Medulla oblongata (tissue), 1 donor: ENCODE measurements at regions not wholly inside any gene's neighbourhood (a gene's known extent, or its start where the extent isn't known, plus 50 kb on each side); places are given as distances from the start of the nearest gene placed in this dataset.

Experiments
- DNase-seq: peaks from one replicate; pipeline ENCODE4 v3.0.0-alpha.2; 2015; ENCODE audit errors: extremely low spot score

DNA sequence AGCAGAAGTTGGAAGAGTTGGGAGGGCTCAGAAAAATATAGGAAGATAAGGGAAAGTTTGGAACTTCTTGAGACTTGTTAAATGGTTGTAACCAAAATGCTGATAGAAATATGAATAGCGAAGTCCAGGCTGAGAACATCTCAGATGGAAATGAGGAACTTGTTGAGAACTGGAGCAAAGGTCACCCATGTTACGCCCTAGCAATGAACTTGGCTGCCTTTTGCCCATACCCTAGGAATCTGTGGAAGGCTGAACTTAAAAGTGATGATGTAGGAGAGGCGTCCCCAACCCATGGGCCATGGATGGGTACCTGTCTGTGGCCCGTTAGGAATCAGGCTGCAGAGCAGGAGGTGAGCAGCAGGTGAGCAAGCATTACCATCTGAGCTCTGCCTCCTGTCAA lies 347.8 kb downstream of the ARL4A start:
- no peak for DNase-seq

DNA sequence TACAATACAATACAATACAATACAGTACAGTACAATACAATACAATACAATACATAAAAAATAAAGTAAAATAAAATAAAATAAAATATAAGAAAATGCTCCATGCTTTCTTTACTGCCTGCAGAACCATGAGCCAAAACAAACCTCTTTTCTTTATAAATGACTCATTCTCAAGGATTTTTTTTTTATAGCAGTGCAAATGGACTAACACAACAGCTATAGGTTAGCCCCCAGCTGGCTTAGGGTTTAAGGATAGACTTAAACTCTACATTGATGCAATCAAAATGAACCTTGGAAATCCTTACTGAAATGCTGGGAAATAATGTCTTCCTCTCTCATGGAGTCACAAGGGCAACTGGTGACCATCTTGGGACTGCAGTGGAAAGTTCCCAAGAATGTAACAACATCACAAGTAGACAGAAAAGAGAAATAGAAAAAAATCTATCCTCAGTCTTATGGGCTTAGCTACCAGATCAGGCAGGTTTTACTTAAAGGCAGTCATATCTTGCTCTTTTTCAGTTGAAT lies 348.9 kb downstream of the ARL4A start:
- no peak for DNase-seq

GRCh38 chr7:13037216-13037615 lies 349.8 kb downstream of the ARL4A start:
- no peak for DNase-seq

DNA sequence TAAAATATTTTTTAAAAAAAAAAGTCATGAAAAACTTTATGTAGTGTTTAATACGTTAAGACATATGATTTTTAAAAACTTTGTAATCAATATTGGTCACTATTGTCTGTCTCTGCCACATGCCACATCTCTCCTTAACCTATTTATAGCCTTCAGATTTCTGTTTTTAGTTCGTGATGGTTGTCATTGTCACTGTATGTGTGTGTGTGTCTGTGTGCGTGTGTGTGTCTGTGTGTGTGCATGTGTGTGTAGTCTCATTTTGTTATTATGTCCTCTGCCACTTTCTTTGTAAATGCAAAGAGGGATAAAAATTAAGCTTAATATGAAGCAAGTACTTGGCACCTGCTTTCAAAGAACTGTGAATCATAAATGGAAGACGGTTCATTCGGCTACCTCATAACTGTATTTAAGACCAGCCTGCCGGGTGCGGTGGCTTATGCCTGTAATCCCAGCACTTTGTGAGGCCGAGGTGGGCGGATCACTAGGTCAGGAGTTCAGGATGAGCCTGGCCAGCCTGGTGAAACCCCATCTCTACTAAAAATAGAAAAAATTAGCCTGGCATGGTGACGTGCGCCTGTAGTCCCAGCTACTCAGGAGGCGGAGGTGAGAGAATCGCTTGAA lies 354.0 kb downstream of the ARL4A start:
- no peak for DNase-seq

GRCh38 chr7:13042605-13043236 lies 355.3 kb downstream of the ARL4A start:
- DNase-seq: no peak

- no peak for DNase-seq
Measured at GRCh38 chr7:13044309-13044708, 356.9 kb downstream of the ARL4A start.

- DNase-seq: no peak
Measured at GRCh38 chr7:13047061-13047460, 359.6 kb downstream of the ARL4A start.

GRCh38 chr7:13049946-13050345 lies 362.5 kb downstream of the ARL4A start:
- DNase-seq: no peak

GRCh38 chr7:13050703-13051102 lies 363.3 kb downstream of the ARL4A start:
- no peak for DNase-seq

DNA sequence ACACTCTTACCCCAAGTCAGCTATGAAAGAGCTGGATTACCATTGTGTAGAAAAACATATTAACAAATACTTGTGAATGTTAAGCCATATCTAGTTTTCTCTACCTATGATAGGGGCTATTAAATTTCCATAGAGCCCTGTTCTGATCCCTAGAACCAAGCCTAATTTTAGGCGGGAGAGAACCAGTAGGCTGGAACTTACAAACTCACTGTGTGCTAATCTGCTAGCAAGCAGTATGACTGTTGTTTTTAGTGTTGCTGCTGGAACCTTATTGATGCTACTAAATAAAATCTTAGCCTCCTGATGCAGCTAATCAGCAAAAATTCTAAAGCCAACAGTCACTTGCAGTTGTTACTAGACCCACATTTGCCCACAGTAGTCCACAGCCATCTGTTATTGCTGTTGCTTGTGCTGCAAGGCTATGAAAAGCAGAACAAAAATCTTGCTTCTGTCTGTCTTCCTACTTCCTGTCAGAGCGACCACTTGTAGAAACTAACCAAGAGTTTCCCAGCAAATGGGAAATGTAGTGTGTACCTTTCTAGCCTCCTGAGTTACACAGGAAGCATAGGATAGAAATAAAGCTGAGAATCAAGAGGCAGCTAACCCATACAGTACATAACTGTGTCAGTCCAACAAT lies 368.4 kb downstream of the ARL4A start:
- peak; percentile 7 for DNase-seq

- peak; percentile 8 for DNase-seq
Measured at GRCh38 chr7:13057462-13058200, 370.2 kb downstream of the ARL4A start.

GRCh38 chr7:13060173-13060572 lies 372.7 kb downstream of the ARL4A start:
- DNase-seq: no peak

DNA sequence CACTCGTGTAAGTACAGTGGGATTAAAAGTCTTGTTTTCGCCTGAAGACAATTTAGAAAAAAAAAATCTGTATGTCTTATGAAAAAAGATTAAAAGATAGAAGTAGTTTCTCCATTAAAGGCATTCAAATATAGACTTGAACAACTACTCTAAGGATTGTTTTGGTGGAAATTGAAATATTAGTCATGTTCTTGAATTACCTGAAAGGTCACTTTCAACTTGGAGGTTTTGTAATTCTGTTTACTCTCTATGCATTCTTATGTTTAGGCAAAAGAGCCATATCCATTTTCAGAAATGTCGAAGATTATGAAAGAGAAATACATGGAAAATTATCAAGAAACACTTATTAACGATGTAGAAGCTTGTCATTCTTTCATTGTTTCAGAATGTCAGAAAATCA lies 373.7 kb downstream of the ARL4A start:
- DNase-seq: no peak

DNA sequence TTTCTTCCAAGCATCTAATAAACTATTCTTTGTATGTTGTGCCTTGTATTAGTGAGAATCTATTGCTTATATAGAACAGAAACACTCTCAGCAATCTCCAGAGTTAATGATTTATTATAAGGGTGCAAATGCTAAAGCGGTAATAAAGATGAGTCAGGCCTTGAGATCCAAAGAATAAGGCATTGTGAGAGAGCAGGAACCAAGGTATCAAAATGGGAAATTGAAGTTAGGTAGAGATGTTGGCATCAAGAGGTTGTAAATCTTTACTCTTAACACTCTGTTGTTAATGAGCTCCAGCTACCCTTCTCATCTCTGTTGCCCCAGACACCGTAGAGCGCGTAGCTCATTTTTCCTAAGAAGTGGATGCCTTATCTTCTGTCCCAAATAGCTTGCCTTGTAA lies 375.2 kb downstream of the ARL4A start:
- no peak for DNase-seq

- no peak for DNase-seq
Measured at GRCh38 chr7:13067036-13067435, 379.6 kb downstream of the ARL4A start.

- no peak for DNase-seq
Measured at GRCh38 chr7:13068032-13068431, 380.6 kb downstream of the ARL4A start.

- no peak for DNase-seq
Measured at GRCh38 chr7:13069841-13070240, 382.4 kb downstream of the ARL4A start.

DNA sequence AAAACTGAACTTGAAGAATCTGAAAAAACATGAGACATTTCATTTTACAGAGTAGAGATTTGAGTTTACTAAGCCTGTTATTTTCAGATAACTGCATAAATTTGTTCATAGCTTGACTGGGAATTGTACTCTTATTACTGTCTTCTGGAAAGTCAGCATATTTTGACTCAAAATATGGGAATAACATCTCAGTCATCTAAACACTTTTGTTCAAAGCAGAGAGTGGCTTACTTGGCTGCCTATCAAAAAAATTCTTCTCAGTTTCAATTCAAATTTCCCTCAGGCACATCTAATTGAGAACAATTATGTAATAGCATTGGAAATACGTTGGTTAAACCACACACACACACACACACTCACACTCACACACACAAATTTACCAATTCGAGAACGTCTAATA lies 384.6 kb downstream of the ARL4A start:
- no peak for DNase-seq

- no peak for DNase-seq
Measured at GRCh38 chr7:13077466-13077865, 390.0 kb downstream of the ARL4A start.

- no peak for DNase-seq
Measured at GRCh38 chr7:13078105-13078504, 390.7 kb downstream of the ARL4A start.

DNA sequence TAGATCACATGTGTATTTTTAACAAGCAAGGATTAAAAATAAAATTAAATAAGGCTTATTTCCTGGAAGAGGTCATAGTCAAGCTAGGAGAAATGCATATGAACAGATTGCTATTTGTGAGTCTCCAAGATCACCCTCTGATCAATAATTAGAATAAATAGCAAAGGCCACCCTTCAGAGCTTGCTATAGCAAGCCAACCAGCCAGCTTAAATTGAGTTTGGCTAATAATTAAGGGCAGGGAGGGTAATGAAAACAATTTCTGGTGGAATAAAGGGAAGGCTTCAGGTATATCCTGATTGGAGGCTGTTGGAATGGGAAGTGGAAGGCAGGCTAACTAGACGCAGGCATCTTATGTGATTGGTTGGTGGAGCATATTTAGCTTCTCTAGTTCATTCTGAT lies 403.5 kb downstream of the ARL4A start:
- no peak for DNase-seq

DNA sequence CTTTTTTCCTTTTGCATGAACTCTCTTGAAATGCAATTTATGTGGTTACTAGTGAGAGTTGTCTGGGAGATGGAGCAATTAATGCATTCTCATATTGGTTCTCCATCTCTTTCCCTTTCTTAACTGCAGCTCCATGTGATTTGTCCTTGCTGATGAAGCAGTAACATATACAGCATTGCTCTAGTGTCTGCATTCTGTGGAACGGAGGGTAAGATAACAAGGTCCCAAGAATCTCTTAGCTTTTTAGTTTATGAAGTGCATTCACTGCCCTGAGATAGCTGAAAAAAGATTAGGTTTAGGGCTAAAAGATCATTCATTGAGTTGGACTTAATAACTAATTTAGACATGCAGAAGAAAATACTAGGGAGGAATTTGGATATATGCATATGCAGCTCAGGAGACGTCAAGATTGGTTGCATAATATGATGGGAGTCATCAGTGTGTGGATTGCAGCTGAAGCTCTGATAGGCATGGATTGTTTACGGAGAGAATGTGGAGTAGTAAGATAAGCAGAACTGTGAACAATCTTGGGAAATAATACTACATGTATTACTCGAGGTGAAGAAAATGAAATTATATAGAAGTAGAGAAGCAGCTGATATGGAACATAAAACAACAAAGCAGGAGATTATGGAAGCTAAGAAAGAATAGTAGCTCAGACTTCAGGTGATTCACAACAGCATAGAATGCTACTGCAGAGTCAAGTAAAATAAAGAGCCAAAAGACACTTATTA lies 404.7 kb downstream of the ARL4A start:
- DNase-seq: no peak
